ENCODE measurements at regions not wholly inside any gene's neighbourhood (a gene's known extent, or its start where the extent isn't known, plus 50 kb on each side); places are given as distances from the start of the nearest gene placed in this dataset.
"Not testable (repeated sequence)": the region's sequence is repeated elsewhere in the genome, so short reads cannot be mapped to it uniquely, and the experiment has no call there.

GRCh38 chr10:27380929-27381358 lies 123.2 kb upstream of the RAB18 start:
- no peak for TF ChIP-seq CTCF (IDR thresholded peaks at IDR 0.05; ENCODE audit: insufficient read depth, low read depth, low read length, missing control alignments)

GRCh38 chr10:27379041-27379440 lies 125.1 kb upstream of the RAB18 start:
- DNase-seq (ENCODE audit: low read depth); H3K4me3 ChIP-seq (ENCODE audit: low read length): not testable (repeated sequence)

More at GRCh38 chr10:27380929-27381358, 123.2 kb upstream of the RAB18 start:
- no peak for DNase-seq (ENCODE audit: low read depth)
- no peak overlapping the region for H3K4me3 ChIP-seq (ENCODE audit: low read length)

- H3K4me3 ChIP-seq (ENCODE audit: low read length): no peak overlapping the region
- peak; percentile 8 for DNase-seq (ENCODE audit: low read depth)
- no peak for TF ChIP-seq CTCF (IDR thresholded peaks at IDR 0.05; ENCODE audit: insufficient read depth, low read depth, low read length, missing control alignments)
Observed at GRCh38 chr10:27373566-27374160, 130.4 kb upstream of the RAB18 start.

- TF ChIP-seq CTCF (IDR thresholded peaks at IDR 0.05; ENCODE audit: insufficient read depth, low read depth, low read length, missing control alignments): no peak
- DNase-seq (ENCODE audit: low read depth): peak; percentile 24
- no peak overlapping the region for H3K4me3 ChIP-seq (ENCODE audit: low read length)
Observed at GRCh38 chr10:27372095-27372494, 131.5 kb upstream of the ACBD5 start.

- not testable (repeated sequence) for DNase-seq (ENCODE audit: low read depth); H3K4me3 ChIP-seq (ENCODE audit: low read length)
Observed at GRCh38 chr10:27371375-27371774, 130.8 kb upstream of the ACBD5 start.

- TF ChIP-seq CTCF (IDR thresholded peaks at IDR 0.05; ENCODE audit: insufficient read depth, low read depth, low read length, missing control alignments): peak; percentile 21
- DNase-seq (ENCODE audit: low read depth): peak; percentile 25
Observed at GRCh38 chr10:27369880-27370279, 129.3 kb upstream of the ACBD5 start.

GRCh38 chr10:27368706-27369105 lies 128.1 kb upstream of the ACBD5 start:
- no peak for DNase-seq (ENCODE audit: low read depth)
- TF ChIP-seq CTCF (IDR thresholded peaks at IDR 0.05; ENCODE audit: insufficient read depth, low read depth, low read length, missing control alignments): no peak
- no peak overlapping the region for H3K4me3 ChIP-seq (ENCODE audit: low read length)

More at GRCh38 chr10:27369880-27370279, 129.3 kb upstream of the ACBD5 start:
- no peak overlapping the region for H3K4me3 ChIP-seq (ENCODE audit: low read length)

GRCh38 chr10:27366769-27367168 lies 126.2 kb upstream of the ACBD5 start:
- TF ChIP-seq CTCF (IDR thresholded peaks at IDR 0.05; ENCODE audit: insufficient read depth, low read depth, low read length, missing control alignments): no peak
- no peak for DNase-seq (ENCODE audit: low read depth)
- H3K4me3 ChIP-seq (ENCODE audit: low read length): no peak overlapping the region
